Posterior cingulate gyrus (tissue), 11 donors: ENCODE measurements at regions not wholly inside any gene's neighbourhood (a gene's known extent, or its start where the extent isn't known, plus 50 kb on each side); places are given as distances from the start of the nearest gene placed in this dataset.
"Not testable (repeated sequence)": the region's sequence is repeated elsewhere in the genome, so short reads cannot be mapped to it uniquely, and the experiment has no call there.

Source experiments
- DNase-seq, 10 donors: peaks; one replicate each; pipeline versions ENCODE4 v3.0.0 to v3.0.0-alpha.2; 2020 to 2021; ENCODE audit warnings: mixed read lengths in 3 of 10
- intact Hi-C: fragments of 100-400 bp; cut with DNase I; formaldehyde crosslinking; loops from one replicate; pipeline ENCODE4 v1.15.1; 2023

DNA sequence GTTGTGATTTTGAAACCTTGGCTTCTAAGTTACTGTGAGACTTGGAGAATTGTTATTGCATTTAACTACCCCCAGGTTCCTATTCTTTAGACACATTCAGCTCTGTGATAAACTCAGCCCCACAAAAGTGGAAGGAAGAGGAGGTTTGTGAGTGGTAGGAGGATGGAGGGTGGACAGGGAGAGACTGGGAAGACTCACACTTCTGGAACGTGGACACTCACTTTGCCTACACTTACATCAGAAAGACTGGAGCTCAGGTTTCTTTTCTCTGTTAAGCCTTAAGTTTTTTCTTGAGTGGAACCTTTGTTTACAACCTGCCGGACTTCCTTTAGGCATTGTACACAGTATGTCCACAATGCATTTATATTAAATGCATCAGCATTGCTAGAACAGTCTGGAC lies 99.0 kb downstream of the AREG start:
- intact Hi-C loops: no loop called here
- no peak for DNase-seq

- intact Hi-C loops: no loop called here
- DNase-seq: no peak
Observed at GRCh38 chr4:74544655-74545361, 99.9 kb downstream of the AREG start.

DNA sequence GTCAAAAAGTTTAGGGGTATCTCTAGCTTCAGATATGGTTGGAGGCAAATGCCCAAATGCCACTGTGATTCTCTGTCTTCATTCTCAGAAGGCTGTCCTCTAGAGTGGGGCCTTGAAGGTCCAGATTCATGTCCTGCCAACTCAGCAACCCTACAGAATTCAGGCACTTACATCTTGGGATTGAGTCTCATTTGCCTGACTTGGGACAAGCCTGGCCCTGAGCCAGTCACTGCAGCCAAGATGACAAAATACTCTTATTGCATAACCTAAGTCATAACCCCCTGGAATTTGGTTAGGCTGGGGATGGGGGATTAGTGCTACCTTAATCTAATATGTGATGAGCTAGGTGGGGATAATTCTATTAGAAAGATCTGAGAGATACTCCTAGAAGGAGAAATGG lies 100.5 kb downstream of the AREG start:
- no peak for DNase-seq

DNA sequence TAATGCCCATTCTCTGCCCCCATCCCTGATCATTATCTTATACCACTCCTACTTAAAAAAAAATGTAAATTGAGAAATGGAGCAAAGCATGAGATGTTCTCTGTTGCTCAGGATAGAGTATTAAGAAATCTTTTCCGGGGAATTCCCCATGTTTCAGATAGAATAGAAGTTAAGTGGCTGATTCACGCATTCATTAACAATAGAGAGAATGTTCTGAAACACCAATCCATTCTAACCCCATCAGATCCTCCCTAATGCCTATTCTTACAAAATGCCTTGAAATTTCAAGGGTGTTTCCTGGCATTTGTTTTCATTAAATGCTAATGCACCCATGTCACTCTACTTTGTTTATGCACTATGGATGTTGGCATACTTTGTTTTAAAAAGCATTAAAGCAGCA lies 101.1 kb downstream of the AREG start:
- intact Hi-C loops: no loop called here
- no peak for DNase-seq

More for the DNA sequence above, 100.5 kb downstream of the AREG start:
- intact Hi-C loops: no loop called here

GRCh38 chr4:74547042-74547441 lies 102.1 kb downstream of the AREG start:
- intact Hi-C loops: no loop called here
- DNase-seq: no peak

- no peak for DNase-seq
- intact Hi-C loops: no loop called here
Observed at GRCh38 chr4:74548561-74548960, 103.6 kb downstream of the AREG start.

- intact Hi-C loops: no loop called here
- DNase-seq: no peak
Observed at GRCh38 chr4:74549936-74550335, 105.0 kb downstream of the AREG start.

GRCh38 chr4:74555231-74555630 lies 110.3 kb downstream of the AREG start:
- intact Hi-C loops: no loop called here
- DNase-seq: no peak

GRCh38 chr4:74555843-74556242 lies 110.9 kb downstream of the AREG start:
- intact Hi-C loops: no loop called here
- no peak for DNase-seq

GRCh38 chr4:74559853-74560252 lies 114.9 kb downstream of the AREG start:
- DNase-seq: no peak
- intact Hi-C loops: no loop called here

GRCh38 chr4:74567981-74568380 lies 123.0 kb downstream of the AREG start:
- intact Hi-C loops: no loop called here
- no peak for DNase-seq

DNA sequence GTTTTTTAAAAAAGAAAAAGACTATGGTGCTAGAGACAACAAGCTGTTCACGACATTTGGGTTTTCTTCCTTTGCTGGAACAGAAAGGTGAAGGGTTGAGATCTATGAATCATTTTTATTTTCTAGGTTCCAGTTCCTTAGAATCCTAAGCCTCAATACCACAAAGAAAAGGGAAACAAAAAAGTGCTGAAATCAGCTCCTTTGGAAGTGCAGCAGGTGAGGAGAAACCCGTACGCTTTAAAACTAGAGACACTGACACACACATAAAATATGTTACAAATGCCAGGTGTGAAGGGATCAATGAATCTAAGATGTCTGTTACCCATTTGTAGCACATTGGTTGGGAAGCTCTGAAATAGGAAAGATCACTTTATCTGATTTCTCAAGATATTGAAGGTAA lies 125.2 kb downstream of the AREG start:
- intact Hi-C loops: no loop called here

GRCh38 chr4:74578329-74578728 lies 133.4 kb downstream of the AREG start:
- intact Hi-C loops: no loop called here
- no peak for DNase-seq

More for the DNA sequence above, 125.2 kb downstream of the AREG start:
- DNase-seq: no peak

- DNase-seq, intact Hi-C loops: not testable (repeated sequence)
Observed at GRCh38 chr4:74578865-74579264, 133.9 kb downstream of the AREG start.

DNA sequence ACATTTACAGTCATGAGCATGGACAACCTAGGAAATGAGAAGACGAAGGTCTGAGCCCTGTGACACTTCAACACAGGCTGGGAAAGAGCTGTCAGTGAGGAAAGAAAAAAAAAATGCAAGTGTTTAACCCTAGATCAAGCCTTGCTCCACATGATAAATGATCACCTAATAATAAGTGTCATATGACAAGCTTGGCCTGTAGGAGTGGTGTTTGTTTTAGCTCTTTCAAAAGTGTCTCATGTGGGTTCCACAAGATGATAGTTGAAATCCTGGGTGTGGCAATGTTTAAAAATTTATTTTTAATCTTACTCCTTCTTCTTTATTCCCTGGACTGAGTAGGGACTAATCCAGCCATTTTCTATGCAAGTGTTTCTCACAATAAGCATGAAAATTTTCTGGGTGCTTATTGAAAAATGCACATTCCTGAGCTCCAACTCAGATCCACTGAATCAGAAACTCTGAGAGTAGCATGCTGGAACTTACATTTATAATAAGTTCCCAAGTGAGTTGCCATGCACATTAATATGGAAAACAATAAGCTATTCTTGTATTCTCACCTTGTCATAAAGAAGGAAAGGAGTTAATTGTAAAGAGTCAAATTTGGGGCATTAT lies 138.3 kb downstream of the AREG start:
- DNase-seq: no peak
- intact Hi-C loops: no loop called here

GRCh38 chr4:74583757-74584156 lies 138.8 kb downstream of the AREG start:
- intact Hi-C loops: no loop called here
- no peak for DNase-seq

GRCh38 chr4:74588350-74588749 lies 143.4 kb downstream of the AREG start:
- DNase-seq: no peak
- intact Hi-C loops: no loop called here

DNA sequence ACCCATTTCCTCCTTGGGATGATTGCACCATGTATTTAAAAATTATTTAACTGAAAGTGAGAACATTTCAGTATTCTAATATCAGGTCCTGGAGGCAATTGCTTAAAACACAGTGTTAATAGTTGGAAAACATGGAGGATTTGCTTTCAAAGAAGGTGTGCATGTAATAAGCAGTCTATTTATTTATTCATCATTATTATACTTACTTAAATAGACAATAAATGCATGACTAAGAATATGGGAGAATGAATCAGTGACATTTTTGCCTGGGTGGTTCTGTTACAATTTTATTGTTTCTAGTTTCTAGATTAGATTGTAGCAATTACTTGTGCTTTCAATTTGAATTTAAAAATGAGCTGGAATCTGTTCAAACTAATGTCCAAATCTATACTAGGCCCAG lies 145.5 kb downstream of the AREG start:
- no peak for DNase-seq
- intact Hi-C loops: no loop called here

GRCh38 chr4:74598611-74599325 lies 153.8 kb downstream of the AREG start:
- intact Hi-C loops: no loop called here
- no peak for DNase-seq

DNA sequence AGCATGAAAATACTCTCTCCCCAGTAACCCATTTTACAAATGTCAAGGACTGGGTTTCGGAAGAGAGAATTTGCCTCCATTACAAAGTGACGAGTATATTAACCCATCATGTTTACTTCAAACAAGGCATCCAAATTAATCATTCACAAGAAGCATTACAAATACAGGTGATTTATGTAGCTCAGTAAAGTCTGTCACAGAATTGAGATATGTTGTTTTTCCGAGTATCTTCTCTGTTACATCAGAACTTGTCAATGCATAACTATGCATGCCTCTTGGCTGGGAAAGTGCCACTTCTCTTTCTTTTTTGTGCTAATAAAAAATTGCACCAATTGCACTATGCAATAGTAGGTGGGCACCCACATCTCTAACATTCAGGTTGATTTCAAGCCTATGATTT lies 158.2 kb downstream of the AREG start:
- DNase-seq: no peak
- intact Hi-C loops: no loop called here

- DNase-seq: no peak
- intact Hi-C loops: no loop called here
Observed at GRCh38 chr4:74608151-74608949, 163.4 kb downstream of the AREG start.
